ENCODE measurements at regions not wholly inside any gene's neighbourhood (a gene's known extent, or its start where the extent isn't known, plus 50 kb on each side); places are given as distances from the start of the nearest gene placed in this dataset.

- Histone ChIP-seq H3K4me3 (ENCODE audit: low read depth in 1 of 3, low read length in 3 of 3) (no peak overlapping the region), H3K27me3 (ENCODE audit: control insufficient read depth in 4 of 4, insufficient read depth in 4 of 4, low read length in 3 of 4) (peaks cover 0 to 3% (median 0%) of the 10 kb centered on the region in 4 donors), H3K9me3 (ENCODE audit: control insufficient read depth in 4 of 4, low read length in 3 of 4) (no peaks in the 10 kb centered on the region), H3K9ac (ENCODE audit: low read depth in 1 of 2, low read length in 2 of 2) (no peak overlapping the region), H3K27ac (ENCODE audit: low read depth in 1 of 2, low read length in 2 of 2) (no peak overlapping the region), H3K4me1 (ENCODE audit: control insufficient read depth in 4 of 4, insufficient read depth in 4 of 4, low read length in 3 of 4) (no peaks in the 10 kb centered on the region), H3K36me3 (ENCODE audit: control insufficient read depth in 4 of 4, insufficient read depth in 3 of 4, low read depth in 1 of 4, low read length in 3 of 4) (no peaks in the 10 kb centered on the region)
- TF ChIP-seq ZBTB33 (IDR thresholded peaks at IDR 0.05) (no peak), NR2F2 (IDR thresholded peaks at IDR 0.05) (no peak), MAX (IDR thresholded peaks at IDR 0.05) (no peak), RXRA (IDR thresholded peaks at IDR 0.05) (no peak), FOXA1 (IDR thresholded peaks at IDR 0.05) (no peak), HNF4G (IDR thresholded peaks at IDR 0.05) (no peak)
- DNase-seq (ENCODE audit: low spot score) = no peak
These were observed 151.7 kb upstream of the MAOA start for GRCh38 chrX:43504394-43504793.

GRCh38 chrX:43505769-43506168, 150.3 kb upstream of the MAOA start:
- no peaks in the 10 kb centered on the region for H3K36me3 ChIP-seq (ENCODE audit: control insufficient read depth in 4 of 4, insufficient read depth in 3 of 4, low read depth in 1 of 4, low read length in 3 of 4)
- 82% methylated on average over 3 of the region's 3 CpGs for WGBS
- H3K27me3 ChIP-seq (ENCODE audit: control insufficient read depth in 4 of 4, insufficient read depth in 4 of 4, low read length in 3 of 4) = peaks cover 0 to 3% (median 0%) of the 10 kb centered on the region in 4 donors
- TF ChIP-seq ATF3 (IDR thresholded peaks at IDR 0.05) (no peak), YY1 (IDR thresholded peaks at IDR 0.05) (no peak), FOXA1 (IDR thresholded peaks at IDR 0.05) (no peak), GABPA (IDR thresholded peaks at IDR 0.05 in 1 of 2, conservative IDR thresholded peaks at IDR 0.05 in 1 of 2) (no peak)
- no peaks in the 10 kb centered on the region for H3K4me1 ChIP-seq (ENCODE audit: control insufficient read depth in 4 of 4, insufficient read depth in 4 of 4, low read length in 3 of 4)
- no peak overlapping the region for H3K27ac ChIP-seq (ENCODE audit: low read depth in 1 of 2, low read length in 2 of 2)
- H3K9ac ChIP-seq (ENCODE audit: low read depth in 1 of 2, low read length in 2 of 2) = no peak overlapping the region
- H3K9me3 ChIP-seq (ENCODE audit: control insufficient read depth in 4 of 4, low read length in 3 of 4) = no peaks in the 10 kb centered on the region
- DNase-seq (ENCODE audit: low spot score) = no peak
- no peak overlapping the region for H3K4me3 ChIP-seq (ENCODE audit: low read depth in 1 of 3, low read length in 3 of 3)

- no peak overlapping the region for H3K9ac ChIP-seq (ENCODE audit: low read depth in 1 of 2, low read length in 2 of 2)
- H3K9me3 ChIP-seq (ENCODE audit: control insufficient read depth in 4 of 4, low read length in 3 of 4) = no peaks in the 10 kb centered on the region
- no peaks in the 10 kb centered on the region for H3K36me3 ChIP-seq (ENCODE audit: control insufficient read depth in 4 of 4, insufficient read depth in 3 of 4, low read depth in 1 of 4, low read length in 3 of 4)
- H3K27ac ChIP-seq (ENCODE audit: low read depth in 1 of 2, low read length in 2 of 2) = no peak overlapping the region
- no peak for DNase-seq (ENCODE audit: low spot score)
- TF ChIP-seq FOXA2 (IDR thresholded peaks at IDR 0.05) (no peak), ATF3 (IDR thresholded peaks at IDR 0.05) (no peak), YY1 (IDR thresholded peaks at IDR 0.05) (no peak), ZBTB33 (IDR thresholded peaks at IDR 0.05) (no peak), SP1 (IDR thresholded peaks at IDR 0.05) (no peak), JUND (IDR thresholded peaks at IDR 0.05) (no peak), RAD21 (IDR thresholded peaks at IDR 0.05) (no peak), TAF1 (conservative IDR thresholded peaks at IDR 0.05) (no peak), CTCF (IDR thresholded peaks at IDR 0.05; ENCODE audit: low read depth, low read length, missing input control) (no peak), HNF4G (IDR thresholded peaks at IDR 0.05) (no peak), MAX (IDR thresholded peaks at IDR 0.05) (no peak), EGR1 (IDR thresholded peaks at IDR 0.05; ENCODE audit: low read depth in 2 of 2) (no peak), FOXA1 (IDR thresholded peaks at IDR 0.05) (no peak), RXRA (IDR thresholded peaks at IDR 0.05) (no peak), GABPA (IDR thresholded peaks at IDR 0.05 in 1 of 2, conservative IDR thresholded peaks at IDR 0.05 in 1 of 2) (no peak), REST (IDR thresholded peaks at IDR 0.05) (no peak), HNF4A (conservative IDR thresholded peaks at IDR 0.05) (no peak), NR2F2 (IDR thresholded peaks at IDR 0.05) (no peak)
- H3K4me3 ChIP-seq (ENCODE audit: low read depth in 1 of 3, low read length in 3 of 3) = no peak overlapping the region
- peaks cover 0 to 3% (median 0%) of the 10 kb centered on the region in 4 donors for H3K27me3 ChIP-seq (ENCODE audit: control insufficient read depth in 4 of 4, insufficient read depth in 4 of 4, low read length in 3 of 4)
- no peaks in the 10 kb centered on the region for H3K4me1 ChIP-seq (ENCODE audit: control insufficient read depth in 4 of 4, insufficient read depth in 4 of 4, low read length in 3 of 4)
These were observed 147.4 kb upstream of the MAOA start for GRCh38 chrX:43508694-43509093.

Data from liver (tissue), 8 donors.